SIG-M5 treated with dmso at 0.1 percent for 504 hours (cell line): ENCODE measurements at regions not wholly inside any gene's neighbourhood (a gene's known extent, or its start where the extent isn't known, plus 50 kb on each side); places are given as distances from the start of the nearest gene placed in this dataset.
"Not testable (repeated sequence)": the region's sequence is repeated elsewhere in the genome, so short reads cannot be mapped to it uniquely, and the experiment has no call there.

Experiments
- DNase-seq: peaks from one replicate; lab custom pipeline; 2025; ENCODE audit not compliant: unreplicated experiment; lab: John Stamatoyannopoulos, UW

GRCh38 chr2:131824986-131825385 lies 297.3 kb downstream of the CCDC74A start:
- DNase-seq = not testable (repeated sequence)

- DNase-seq = no peak
Measured at GRCh38 chr2:131827481-131828163, 299.9 kb downstream of the CCDC74A start.

- DNase-seq = no peak
Measured at GRCh38 chr2:131828164-131828561, 300.5 kb downstream of the CCDC74A start.

- DNase-seq = not testable (repeated sequence)
Measured at GRCh38 chr2:131828633-131829455, 301.2 kb downstream of the CCDC74A start.

GRCh38 chr2:131829456-131830241 lies 302.0 kb downstream of the CCDC74A start:
- not testable (repeated sequence) for DNase-seq

- not testable (repeated sequence) for DNase-seq
Measured at GRCh38 chr2:131830242-131830945, 302.7 kb downstream of the CCDC74A start.

- DNase-seq = not testable (repeated sequence)
Measured at GRCh38 chr2:131830946-131831310, 303.2 kb downstream of the CCDC74A start.

GRCh38 chr2:131831450-131832208 lies 303.9 kb downstream of the CCDC74A start:
- not testable (repeated sequence) for DNase-seq

- not testable (repeated sequence) for DNase-seq
Measured at GRCh38 chr2:131832209-131832780, 304.6 kb downstream of the CCDC74A start.

GRCh38 chr2:131832917-131833316 lies 305.2 kb downstream of the CCDC74A start:
- not testable (repeated sequence) for DNase-seq

- not testable (repeated sequence) for DNase-seq
Measured at GRCh38 chr2:131833367-131834202, 305.9 kb downstream of the CCDC74A start.

GRCh38 chr2:131834203-131835020 lies 306.7 kb downstream of the CCDC74A start:
- not testable (repeated sequence) for DNase-seq

- not testable (repeated sequence) for DNase-seq
Measured at GRCh38 chr2:131835022-131835421, 307.3 kb downstream of the CCDC74A start.

- no peak for DNase-seq
Measured at GRCh38 chr2:131835621-131836091, 308.0 kb downstream of the CCDC74A start.

GRCh38 chr2:131836116-131836515 lies 308.4 kb downstream of the CCDC74A start:
- not testable (repeated sequence) for DNase-seq

- not testable (repeated sequence) for DNase-seq
Measured at GRCh38 chr2:131844044-131844443, 316.4 kb downstream of the CCDC74A start.

GRCh38 chr2:131856202-131856601 lies 305.6 kb downstream of the ANKRD30BL start:
- DNase-seq = not testable (repeated sequence)

- DNase-seq = peak; percentile 2
Measured at GRCh38 chr2:131858197-131858596, 303.6 kb downstream of the ANKRD30BL start.
